ENCODE measurements at regions not wholly inside any gene's neighbourhood (a gene's known extent, or its start where the extent isn't known, plus 50 kb on each side); places are given as distances from the start of the nearest gene placed in this dataset.

DNA sequence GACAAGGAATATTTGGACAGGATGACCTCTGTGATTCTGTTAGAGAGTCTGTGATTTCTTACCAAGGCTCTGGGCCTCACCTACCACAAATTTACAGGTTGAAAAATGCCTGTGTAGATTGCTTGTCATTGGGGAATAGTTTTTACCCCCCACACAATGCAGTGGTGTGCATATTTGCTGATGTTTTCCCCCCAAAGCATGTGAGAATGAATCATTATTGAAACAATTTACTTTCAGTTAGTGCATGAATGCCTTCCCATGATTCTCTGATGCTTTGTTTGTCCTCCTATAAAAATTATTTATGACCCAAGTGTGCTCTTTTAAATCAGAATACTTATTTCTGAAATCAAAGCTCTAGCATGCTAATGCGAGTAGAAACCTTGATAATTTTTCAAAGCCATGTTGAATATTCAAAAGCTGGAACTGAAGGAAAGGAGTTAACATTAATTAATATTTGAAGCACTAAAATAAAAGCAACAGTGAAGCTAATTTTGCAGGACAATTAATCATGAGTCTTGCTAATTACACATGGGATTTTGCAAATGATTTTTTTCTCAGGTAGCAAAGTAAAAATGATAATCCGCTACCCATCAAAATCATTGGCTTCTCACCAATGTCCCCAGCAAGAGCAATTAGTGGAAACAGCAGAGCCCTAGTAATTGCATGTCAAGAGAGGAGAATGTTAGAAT is 361.2 kb upstream of the HNRNPA3 start (continued):
- TF ChIP-seq, protein P1, sequence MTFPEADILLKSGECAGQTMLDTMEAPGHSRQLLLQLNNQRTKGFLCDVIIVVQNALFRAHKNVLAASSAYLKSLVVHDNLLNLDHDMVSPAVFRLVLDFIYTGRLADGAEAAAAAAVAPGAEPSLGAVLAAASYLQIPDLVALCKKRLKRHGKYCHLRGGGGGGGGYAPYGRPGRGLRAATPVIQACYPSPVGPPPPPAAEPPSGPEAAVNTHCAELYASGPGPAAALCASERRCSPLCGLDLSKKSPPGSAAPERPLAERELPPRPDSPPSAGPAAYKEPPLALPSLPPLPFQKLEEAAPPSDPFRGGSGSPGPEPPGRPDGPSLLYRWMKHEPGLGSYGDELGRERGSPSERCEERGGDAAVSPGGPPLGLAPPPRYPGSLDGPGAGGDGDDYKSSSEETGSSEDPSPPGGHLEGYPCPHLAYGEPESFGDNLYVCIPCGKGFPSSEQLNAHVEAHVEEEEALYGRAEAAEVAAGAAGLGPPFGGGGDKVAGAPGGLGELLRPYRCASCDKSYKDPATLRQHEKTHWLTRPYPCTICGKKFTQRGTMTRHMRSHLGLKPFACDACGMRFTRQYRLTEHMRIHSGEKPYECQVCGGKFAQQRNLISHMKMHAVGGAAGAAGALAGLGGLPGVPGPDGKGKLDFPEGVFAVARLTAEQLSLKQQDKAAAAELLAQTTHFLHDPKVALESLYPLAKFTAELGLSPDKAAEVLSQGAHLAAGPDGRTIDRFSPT (tag by site-specific recombination; IDR thresholded peaks at IDR 0.05), result no peak
- TF ChIP-seq, protein P2, sequence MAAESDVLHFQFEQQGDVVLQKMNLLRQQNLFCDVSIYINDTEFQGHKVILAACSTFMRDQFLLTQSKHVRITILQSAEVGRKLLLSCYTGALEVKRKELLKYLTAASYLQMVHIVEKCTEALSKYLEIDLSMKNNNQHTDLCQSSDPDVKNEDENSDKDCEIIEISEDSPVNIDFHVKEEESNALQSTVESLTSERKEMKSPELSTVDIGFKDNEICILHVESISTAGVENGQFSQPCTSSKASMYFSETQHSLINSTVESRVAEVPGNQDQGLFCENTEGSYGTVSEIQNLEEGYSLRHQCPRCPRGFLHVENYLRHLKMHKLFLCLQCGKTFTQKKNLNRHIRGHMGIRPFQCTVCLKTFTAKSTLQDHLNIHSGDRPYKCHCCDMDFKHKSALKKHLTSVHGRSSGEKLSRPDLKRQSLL (tag by site-specific recombination; IDR thresholded peaks at IDR 0.05), result no peak

DNA sequence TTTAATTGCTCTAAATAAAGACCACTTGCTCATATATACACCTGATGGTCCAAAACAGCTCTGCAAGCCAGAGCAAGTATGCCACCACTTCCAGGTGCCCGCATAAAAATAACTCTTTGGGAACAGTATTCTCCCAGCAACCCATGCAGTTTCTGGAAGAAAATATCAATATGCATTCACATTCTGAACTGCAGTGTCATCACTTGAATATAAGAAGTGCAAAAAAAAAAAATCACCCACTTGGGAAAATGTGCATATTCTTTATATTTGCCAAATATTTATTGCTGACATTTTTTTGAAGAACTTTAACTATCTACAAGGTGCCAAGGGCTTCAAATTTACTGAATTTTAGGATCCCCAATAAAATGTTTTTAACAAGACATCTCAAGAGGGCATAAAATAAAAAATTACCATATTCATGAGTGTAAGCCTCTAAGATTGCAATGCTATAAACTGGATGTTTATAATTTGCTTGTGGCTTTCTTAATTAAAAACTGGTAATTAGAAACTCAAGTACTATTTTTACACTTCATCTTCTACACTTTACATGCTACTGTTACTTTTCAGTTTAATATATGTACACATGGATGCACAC is 360.6 kb upstream of the HNRNPA3 start:
- POLR2A ChIA-PET, result no interaction called here
- CTCF ChIA-PET, result interaction anchor here (0.6 to 1.0 kb wide), 2 partner anchors 37 to 67 kb away, joined by 3 read pairs; no protein-coding TSS in a partner anchor

More for the DNA sequence above, 360.6 kb upstream of the HNRNPA3 start:
- Histone ChIP-seq H3K9me3 (ENCODE audit: control insufficient read depth, insufficient read depth, low read depth, low read length) (no peaks in the 10 kb centered on the region), H3K36me3 (ENCODE audit: control insufficient read depth in 2 of 2, insufficient read depth in 1 of 2, low read length in 2 of 2) (no peaks in the 10 kb centered on the region), H3K27ac (ENCODE audit: extremely low read depth, low read depth, low read length) (no peak overlapping the region), H3K4me3 (ENCODE audit: low read depth, low read length) (no peak overlapping the region), H3K4me1 (ENCODE audit: control insufficient read depth, insufficient read depth, low read length) (0 out of 2 replicates have a peak, but pooled peaks cover 5% of the 10 kb centered on the region)
- no peak for TF ChIP-seq ZNF707 (tag by site-specific recombination; IDR thresholded peaks at IDR 0.05)
- no peak for TF ChIP-seq ZNF423 (tag by site-specific recombination; IDR thresholded peaks at IDR 0.05)
- no peak for TF ChIP-seq ZNF394 (tag by site-specific recombination; IDR thresholded peaks at IDR 0.05; ENCODE audit: borderline replicate concordance)
- no peak for TF ChIP-seq HOXD13 (CRISPR knock-in tag; IDR thresholded peaks at IDR 0.05; ENCODE audit: borderline replicate concordance)
- TF ChIP-seq GLIS2 (tag by site-specific recombination; IDR thresholded peaks at IDR 0.05), result no peak
- TF ChIP-seq ZNF140 (tag by site-specific recombination; IDR thresholded peaks at IDR 0.05), result no peak
- TF ChIP-seq ZNF266 (tag by site-specific recombination; IDR thresholded peaks at IDR 0.05; ENCODE audit: low read depth), result no peak
- TF ChIP-seq, protein P3, sequence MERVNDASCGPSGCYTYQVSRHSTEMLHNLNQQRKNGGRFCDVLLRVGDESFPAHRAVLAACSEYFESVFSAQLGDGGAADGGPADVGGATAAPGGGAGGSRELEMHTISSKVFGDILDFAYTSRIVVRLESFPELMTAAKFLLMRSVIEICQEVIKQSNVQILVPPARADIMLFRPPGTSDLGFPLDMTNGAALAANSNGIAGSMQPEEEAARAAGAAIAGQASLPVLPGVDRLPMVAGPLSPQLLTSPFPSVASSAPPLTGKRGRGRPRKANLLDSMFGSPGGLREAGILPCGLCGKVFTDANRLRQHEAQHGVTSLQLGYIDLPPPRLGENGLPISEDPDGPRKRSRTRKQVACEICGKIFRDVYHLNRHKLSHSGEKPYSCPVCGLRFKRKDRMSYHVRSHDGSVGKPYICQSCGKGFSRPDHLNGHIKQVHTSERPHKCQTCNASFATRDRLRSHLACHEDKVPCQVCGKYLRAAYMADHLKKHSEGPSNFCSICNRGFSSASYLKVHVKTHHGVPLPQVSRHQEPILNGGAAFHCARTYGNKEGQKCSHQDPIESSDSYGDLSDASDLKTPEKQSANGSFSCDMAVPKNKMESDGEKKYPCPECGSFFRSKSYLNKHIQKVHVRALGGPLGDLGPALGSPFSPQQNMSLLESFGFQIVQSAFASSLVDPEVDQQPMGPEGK (tag by site-specific recombination; IDR thresholded peaks at IDR 0.05), result no peak
- TF ChIP-seq ZFP3 (tag by site-specific recombination; IDR thresholded peaks at IDR 0.05; ENCODE audit: low read depth), result no peak
- TF ChIP-seq, protein P2 (tag by site-specific recombination; IDR thresholded peaks at IDR 0.05), result no peak
- TF ChIP-seq ZNF654 (tag by site-specific recombination; IDR thresholded peaks at IDR 0.05; ENCODE audit: low read depth), result no peak
- TF ChIP-seq, protein P4, sequence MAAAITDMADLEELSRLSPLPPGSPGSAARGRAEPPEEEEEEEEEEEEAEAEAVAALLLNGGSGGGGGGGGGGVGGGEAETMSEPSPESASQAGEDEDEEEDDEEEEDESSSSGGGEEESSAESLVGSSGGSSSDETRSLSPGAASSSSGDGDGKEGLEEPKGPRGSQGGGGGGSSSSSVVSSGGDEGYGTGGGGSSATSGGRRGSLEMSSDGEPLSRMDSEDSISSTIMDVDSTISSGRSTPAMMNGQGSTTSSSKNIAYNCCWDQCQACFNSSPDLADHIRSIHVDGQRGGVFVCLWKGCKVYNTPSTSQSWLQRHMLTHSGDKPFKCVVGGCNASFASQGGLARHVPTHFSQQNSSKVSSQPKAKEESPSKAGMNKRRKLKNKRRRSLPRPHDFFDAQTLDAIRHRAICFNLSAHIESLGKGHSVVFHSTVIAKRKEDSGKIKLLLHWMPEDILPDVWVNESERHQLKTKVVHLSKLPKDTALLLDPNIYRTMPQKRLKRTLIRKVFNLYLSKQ (tag by site-specific recombination; IDR thresholded peaks at IDR 0.05; ENCODE audit: borderline replicate concordance), result no peak
- TF ChIP-seq SCRT1 (tag by site-specific recombination; IDR thresholded peaks at IDR 0.05; ENCODE audit: borderline replicate concordance), result no peak
- TF ChIP-seq, protein P5, sequence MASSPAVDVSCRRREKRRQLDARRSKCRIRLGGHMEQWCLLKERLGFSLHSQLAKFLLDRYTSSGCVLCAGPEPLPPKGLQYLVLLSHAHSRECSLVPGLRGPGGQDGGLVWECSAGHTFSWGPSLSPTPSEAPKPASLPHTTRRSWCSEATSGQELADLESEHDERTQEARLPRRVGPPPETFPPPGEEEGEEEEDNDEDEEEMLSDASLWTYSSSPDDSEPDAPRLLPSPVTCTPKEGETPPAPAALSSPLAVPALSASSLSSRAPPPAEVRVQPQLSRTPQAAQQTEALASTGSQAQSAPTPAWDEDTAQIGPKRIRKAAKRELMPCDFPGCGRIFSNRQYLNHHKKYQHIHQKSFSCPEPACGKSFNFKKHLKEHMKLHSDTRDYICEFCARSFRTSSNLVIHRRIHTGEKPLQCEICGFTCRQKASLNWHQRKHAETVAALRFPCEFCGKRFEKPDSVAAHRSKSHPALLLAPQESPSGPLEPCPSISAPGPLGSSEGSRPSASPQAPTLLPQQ (tag by site-specific recombination; IDR thresholded peaks at IDR 0.05), result no peak
- TF ChIP-seq KLF9 (tag by site-specific recombination; IDR thresholded peaks at IDR 0.05; ENCODE audit: low read depth), result no peak
- no peak for TF ChIP-seq GLI4 (tag by site-specific recombination; IDR thresholded peaks at IDR 0.05)
- no peak for TF ChIP-seq ZNF555 (tag by site-specific recombination; conservative IDR thresholded peaks at IDR 0.05)
